Effector CD4-positive, alpha-beta T cell (primary cell): ENCODE measurements at regions not wholly inside any gene's neighbourhood (a gene's known extent, or its start where the extent isn't known, plus 50 kb on each side); places are given as distances from the start of the nearest gene placed in this dataset.

Experiments used
- DNase-seq: peaks from one replicate; pipeline ENCODE4 v3.0.0-alpha.2; 2020

- DNase-seq = no peak
Observed at GRCh38 chr5:167447466-167448375, 843.7 kb upstream of the WWC1 start.

- no peak for DNase-seq
Observed at GRCh38 chr5:167448376-167448775, 843.1 kb upstream of the WWC1 start.

DNA sequence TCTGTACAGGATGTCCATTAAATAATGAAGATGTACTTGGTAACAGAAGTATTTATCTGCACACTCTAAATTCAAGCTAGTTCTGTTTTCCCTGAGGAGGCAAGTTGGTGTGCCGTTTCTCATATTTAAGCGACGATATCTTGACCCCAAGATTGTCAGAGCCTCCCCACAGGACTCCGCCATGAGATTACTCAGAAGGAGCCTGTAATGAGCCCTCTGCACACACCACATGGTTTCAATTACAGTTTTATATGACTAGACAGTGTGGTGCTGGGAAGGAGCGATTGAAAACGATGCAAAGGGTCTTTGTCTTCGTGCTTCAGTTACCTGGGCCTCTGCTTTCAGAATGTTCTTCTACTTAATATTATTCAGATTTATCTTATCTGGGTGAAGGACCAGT, 840.4 kb upstream of the WWC1 start:
- DNase-seq = no peak

- DNase-seq = no peak
Observed at GRCh38 chr5:167452136-167452535, 839.3 kb upstream of the WWC1 start.

DNA sequence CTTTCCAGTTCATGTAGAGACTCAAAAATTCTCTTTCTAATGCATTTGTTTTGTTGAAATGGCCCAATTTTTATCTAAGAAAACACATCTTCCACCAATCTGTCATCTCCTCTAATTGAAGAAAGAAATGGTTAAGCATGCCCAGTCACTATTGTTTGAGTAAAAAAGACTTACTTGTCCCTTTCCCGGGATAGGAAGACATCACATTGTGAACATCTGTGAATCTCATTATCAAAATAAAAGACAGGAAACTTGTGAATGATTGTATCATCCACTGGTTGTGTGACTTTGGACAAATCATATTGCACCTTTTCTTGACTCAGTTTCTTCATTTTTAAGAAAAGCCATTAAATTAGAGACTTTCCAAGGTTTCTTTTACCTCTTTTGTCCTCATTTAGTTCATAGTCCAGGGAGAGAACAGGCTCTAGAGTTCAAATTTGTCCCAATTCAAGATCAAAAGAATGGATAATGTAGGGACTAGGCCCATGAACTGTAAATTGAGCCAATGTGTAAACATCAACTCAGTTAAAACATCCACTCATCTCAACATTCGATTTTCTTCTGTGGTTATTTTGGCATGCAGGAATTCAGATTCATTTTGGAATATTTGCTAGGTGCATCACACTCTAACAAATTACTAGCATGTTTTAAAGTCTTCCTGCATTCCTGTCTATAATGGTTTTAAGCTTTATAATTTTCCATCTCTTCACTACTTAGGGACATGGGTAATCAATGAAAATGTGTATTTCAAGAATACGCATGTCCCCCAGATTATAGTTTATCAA, 838.0 kb upstream of the WWC1 start:
- DNase-seq = no peak

GRCh38 chr5:167458412-167458811, 833.0 kb upstream of the WWC1 start:
- no peak for DNase-seq

DNA sequence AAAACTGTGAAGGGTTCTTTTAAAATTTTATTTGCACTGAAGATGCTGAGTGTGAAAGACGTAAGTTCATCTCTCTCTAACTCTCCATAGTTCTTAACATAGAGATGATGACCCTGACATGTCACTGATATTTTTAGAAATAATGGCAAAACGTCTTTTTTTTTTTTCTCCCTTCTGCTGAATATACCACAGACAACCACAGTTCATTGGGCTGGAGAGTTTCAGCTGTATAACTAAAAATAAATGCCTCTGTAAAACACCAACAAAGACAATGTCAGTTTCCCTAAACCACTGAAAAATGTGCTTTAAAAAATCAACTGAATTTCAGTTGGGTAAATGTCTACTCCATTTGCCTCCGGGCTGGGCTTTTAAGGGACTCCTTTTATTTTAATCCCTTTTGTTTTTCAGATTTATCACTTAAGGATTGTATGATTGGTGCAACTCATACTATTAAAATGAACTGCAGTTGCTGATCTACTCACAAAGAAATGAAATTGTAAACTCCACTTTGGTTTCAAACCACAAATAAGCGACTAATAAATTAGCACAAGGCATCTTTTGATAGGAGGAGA, 830.9 kb upstream of the WWC1 start:
- DNase-seq = no peak

GRCh38 chr5:167463939-167464338, 827.5 kb upstream of the WWC1 start:
- no peak for DNase-seq

DNA sequence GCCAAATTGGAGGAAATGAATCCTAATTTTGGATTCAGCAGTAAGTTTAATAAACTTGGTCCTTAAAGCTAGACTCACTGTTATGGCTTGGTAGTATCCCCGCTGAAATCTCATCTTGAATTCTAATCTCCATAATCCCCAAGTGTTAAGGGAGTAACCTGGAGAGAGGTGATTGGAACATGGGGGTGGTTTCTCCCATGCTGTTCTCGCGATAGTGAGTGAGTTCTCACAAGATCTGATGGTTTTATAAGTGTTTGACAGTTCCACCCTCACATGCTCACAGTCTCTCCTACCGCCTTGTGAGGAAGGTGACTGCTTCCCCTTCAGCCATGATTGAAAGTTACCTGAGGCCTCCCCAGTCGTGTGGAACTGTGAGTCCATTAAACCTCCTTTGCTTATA, 824.5 kb upstream of the WWC1 start:
- DNase-seq = no peak

DNA sequence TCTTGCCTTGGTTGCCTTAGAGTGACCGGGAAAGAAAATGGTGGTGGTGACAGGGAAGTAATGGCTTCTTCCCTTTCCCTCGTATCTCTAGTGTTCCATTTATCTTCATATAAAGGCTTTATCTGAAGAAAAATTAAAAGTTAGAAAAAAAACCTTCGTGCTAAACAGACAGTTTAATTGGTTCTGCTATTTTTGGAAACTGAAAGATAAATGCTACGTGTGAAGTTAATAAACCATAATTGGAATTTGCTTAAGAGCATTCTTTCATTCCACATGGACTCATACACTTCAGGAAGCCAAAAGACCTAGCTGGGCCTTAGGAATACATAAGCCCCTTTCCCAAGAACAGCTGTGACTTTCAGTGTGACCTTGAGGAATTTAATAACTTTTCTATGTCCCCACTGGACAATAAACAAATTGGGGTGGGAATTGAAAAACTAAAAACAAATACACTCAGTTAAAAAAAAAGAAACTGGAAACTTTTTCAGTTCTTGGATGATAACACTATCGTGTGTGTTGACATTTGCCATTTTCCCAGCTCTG, 818.8 kb upstream of the WWC1 start:
- no peak for DNase-seq

DNA sequence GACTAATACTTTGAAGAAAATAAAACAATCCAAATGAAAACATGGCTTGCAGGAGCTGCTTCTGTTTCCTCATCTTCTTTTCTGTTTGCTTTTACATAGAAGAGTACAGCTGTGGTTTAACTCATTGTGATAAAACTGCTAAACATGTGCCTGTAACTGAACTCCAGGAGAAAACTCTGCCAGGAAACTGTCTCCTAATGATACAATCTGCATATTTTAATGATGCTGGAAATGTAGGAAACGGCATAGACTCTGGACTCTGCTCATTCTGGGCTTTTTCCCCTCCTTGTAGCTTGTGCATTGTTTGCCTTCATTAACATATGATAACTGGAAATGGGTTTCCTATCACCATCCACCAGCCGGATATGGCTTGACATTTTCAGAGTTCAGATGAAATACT, 813.3 kb upstream of the WWC1 start:
- no peak for DNase-seq

DNA sequence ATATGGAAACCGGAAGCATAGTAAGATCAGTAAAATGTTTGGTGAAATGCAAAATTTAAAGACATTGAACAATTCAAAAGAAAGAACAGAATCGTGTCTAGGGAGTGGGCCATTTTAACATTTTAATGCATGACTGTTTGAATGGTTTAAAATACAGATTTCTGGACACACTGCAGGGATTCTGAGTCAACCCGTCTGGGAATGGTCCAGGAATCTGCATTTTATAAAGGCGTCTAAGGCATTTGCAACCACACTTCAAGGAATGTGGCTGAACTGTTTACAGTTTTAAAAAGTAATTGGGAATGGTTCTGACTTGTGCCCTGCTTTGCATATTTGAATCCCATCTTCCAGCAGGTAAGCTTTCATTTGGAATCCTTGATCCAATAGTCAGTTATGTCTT, 811.7 kb upstream of the WWC1 start:
- DNase-seq = no peak

GRCh38 chr5:167481345-167481744, 810.1 kb upstream of the WWC1 start:
- DNase-seq = no peak

DNA sequence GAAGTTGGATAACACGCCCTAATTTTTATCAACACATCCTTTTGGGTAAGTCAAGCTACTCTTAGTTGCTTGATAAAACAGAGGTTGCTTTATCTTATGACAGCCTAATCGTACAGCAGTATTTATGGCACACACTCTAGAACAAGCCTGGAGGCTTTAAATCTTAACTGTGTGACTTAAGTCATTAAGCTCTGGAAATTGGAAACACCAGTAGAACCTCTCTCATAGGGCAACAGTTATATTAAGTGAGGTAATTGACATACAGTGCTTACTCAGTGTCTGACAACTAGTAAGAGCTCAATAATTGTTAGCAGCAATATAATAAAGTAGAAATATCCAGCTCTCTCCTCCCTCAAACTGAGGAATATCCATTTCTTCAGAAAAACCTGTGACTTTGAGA, 808.9 kb upstream of the WWC1 start:
- no peak for DNase-seq

DNA sequence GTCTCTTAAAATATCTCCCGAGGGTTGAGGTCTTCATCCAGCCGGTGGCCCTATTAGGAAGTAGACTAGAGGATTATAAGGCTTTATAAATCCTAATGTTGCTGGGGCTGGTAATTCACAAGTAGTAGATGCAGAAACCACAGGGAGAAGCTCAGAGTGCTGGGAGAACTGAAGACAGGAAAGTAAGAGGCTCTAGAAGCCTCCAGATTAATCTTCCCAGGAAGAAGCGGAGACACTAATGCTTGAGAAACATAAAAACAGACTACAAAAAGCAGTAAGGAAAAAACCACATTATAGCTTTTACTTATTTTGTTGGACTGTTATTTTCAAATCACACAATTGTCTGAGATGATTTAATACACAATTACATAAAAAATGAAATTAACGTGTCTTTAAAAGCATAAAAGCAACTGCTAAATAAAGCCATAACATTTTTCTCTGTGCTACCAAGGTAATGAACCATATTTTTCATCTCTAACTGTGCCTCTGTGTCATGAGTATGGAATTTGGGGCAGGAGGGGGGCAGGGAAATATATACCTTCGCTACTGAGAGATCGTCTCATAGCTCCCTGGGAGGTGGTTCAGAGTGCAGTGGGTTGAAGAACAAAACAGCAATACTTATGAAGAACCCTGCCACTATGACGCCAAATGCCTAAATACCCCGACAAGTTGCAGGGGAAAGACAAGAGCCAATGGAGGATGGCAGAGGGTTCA, 806.2 kb upstream of the WWC1 start:
- DNase-seq = no peak

- DNase-seq = no peak
Observed at GRCh38 chr5:167488371-167488770, 803.1 kb upstream of the WWC1 start.

DNA sequence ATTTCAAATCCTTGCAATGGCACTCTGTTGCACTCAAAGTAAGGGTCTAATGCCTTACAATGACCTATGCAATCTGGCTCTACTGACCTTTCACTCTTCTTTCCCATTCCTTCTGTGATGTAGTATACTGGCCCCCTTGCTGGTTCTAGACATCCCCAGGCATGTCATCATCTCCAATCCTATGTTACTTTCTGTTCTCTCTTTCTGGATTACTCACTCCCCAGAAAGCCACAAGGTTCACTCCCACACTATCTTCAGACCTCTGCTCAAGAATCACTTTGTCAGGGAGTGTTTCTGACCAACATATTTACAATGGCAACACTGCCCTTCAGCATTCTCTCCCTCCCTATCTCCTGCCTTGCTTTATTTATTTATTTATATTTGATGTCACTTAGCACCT, 802.2 kb upstream of the WWC1 start:
- no peak for DNase-seq

GRCh38 chr5:167503926-167504720, 787.3 kb upstream of the WWC1 start:
- DNase-seq = no peak

DNA sequence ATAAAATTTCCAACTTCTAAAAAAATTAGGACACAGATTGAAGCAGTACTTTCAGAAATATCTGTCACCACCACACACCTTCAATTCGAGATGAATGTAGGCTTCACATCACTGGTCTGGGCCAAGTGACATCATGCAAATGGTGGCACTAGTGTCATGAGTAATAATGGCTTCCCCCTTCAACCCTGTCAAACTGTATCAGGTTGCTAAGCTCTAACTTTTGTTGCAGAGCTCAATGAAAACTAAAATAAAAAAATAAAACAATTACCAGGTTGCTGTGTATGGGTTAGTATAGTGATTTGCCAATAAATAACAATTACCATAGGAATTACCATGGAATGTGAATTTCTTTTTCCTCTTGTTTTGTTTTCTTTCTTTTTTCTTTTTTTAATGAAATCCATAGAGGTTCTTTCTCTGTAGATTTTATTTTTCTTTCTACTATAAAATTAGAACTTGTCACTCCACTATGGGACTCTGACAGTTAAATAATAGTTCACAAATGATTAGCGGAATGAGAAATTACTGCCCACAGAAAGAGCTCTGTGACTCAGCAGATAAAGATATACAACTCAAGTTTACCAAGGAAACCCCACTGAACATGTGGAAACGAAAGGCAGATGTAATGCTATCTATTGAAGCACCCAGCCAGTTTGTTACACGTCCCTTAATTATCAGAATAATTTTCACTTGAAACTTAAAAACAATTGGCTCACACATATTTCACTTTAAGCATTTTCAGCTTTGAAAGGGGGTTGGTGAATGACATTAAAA, 783.8 kb upstream of the WWC1 start:
- DNase-seq = no peak

DNA sequence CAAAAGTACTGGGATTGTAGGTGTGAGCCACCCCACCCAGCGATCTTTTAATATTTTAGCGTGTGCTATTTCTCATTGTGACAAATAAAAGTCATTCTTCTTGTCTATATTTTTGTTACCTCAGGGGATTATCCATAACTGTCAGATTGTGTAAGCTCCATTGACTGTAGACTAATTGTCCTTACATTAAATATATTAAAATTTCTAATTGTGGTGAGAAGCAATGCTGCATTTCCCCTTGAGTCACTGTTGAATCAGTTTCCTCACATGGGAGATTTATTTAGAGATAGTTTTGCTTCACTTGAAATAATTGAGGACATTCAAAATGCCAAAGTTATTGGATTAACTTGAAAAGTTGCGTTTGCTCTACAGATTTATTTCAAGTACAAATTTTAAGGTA, 782.4 kb upstream of the WWC1 start:
- DNase-seq = no peak

GRCh38 chr5:167511276-167511675, 780.2 kb upstream of the WWC1 start:
- DNase-seq = no peak
